SK-N-MC (cell line): ENCODE measurements at regions not wholly inside any gene's neighbourhood (a gene's known extent, or its start where the extent isn't known, plus 50 kb on each side); places are given as distances from the start of the nearest gene placed in this dataset.

ENCODE experiments used
- EZH2 ChIP-seq: fragments of 200-600 bp; sonication (generic); IDR thresholded peaks from one replicate; pipeline ENCODE4 v1.6.1; 2017; ENCODE audit warnings: antibody characterized with exemption
- FOXP2 ChIP-seq: optimal IDR thresholded peaks from 2 replicates; pipeline ENCODE3; 2011; ENCODE audit warnings: mild to moderate bottlenecking, moderate library complexity; ENCODE audit not compliant: insufficient read depth; ENCODE audit errors: extremely low read length, control extremely low read depth
- POLR2AphosphoS5 ChIP-seq: IDR thresholded peaks from 2 replicates; pipeline ENCODE4 v1.6.1; 2012; ENCODE audit warnings: mild to moderate bottlenecking, low read depth, low read length, borderline replicate concordance

- no peak for TF ChIP-seq POLR2AphosphoS5
- no peak for TF ChIP-seq EZH2
- no peak for TF ChIP-seq FOXP2
These were observed 70.1 kb upstream of the PLPP4 start for GRCh38 chr10:120386896-120387295.
